GM19035 (cell line): ENCODE measurements at regions not wholly inside any gene's neighbourhood (a gene's known extent, or its start where the extent isn't known, plus 50 kb on each side); places are given as distances from the start of the nearest gene placed in this dataset.

Experiments used
- ATAC-seq: cut with Tn5 transposase; IDR thresholded peaks from one replicate; pipeline ENCODE4 v1.9.1; 2021; ENCODE audit not compliant: unreplicated experiment

DNA sequence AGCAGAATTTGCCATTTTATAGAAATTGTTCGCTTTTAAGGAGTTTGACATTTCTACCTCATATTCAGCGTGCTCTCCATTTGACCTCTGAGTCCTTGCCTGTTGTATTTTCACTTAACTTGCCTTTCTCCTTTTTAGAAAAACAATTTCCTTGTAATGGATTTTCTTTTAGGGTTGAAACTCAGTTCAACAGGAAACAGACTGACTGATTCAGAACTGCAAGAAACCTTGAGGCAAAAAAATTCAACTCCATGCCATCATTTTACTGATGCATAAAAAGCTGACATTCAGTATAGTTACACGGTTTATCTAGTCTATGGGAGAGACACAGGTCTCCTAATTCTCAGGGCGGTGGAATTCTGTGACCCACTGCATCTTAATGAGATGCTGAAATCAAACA is 59.8 kb downstream of the MRPS30 start:
- no peak for ATAC-seq

DNA sequence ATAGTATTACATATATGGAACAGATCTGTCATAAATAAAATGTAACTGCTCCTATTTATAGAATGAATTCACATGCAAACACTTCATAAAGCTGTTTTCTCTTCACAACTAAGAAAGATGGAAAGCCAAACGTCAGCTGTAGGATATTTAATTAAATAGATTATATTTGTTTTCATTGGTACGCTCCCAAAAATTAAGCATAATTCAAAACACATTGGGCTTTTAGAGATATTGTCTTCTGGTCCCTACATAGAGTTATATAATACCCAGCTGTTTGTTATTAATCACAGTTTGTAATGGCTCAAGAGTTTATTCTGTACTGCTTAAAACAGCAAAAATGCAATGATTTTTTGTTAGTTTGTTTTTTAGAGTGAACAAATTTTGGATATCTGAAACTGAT is 61.2 kb downstream of the MRPS30 start:
- ATAC-seq: no peak

DNA sequence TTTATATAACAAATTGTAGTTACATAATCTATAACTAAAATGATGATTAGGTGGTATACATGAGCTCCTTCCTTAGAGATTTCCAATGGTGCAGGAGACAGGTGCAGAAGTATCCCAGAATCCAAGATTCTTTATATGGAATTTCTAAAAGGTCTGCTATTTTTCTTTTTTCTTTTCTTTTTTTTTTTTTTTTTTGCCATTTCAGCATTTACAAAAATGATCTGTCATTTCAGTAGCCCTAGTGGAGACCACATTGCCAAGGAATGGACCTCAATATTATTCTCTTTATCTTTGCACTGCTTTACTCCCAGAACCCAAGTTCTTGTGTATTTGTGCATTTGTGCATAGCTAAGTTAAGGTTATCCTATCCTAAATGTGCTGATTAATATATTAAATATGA is 61.7 kb downstream of the MRPS30 start:
- no peak for ATAC-seq

DNA sequence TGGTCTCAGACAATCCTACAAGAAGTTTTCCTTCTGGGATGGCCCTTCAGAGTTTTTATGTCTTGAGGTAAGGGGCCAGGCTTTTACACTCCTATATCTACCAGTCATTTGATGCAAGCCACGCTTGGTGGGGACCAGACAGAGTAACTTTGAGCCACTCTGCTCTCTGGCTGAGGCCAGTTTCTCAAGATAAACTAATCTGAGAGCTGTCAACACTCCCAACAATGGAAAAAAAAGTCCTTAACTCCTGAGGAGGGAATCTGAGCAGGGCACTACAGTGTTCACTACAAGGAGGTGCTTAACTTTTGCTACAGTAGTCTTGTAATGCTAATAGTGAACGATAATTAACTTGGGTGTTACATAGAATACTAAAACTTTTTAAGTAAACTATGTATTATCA is 62.7 kb downstream of the MRPS30 start:
- ATAC-seq: no peak

DNA sequence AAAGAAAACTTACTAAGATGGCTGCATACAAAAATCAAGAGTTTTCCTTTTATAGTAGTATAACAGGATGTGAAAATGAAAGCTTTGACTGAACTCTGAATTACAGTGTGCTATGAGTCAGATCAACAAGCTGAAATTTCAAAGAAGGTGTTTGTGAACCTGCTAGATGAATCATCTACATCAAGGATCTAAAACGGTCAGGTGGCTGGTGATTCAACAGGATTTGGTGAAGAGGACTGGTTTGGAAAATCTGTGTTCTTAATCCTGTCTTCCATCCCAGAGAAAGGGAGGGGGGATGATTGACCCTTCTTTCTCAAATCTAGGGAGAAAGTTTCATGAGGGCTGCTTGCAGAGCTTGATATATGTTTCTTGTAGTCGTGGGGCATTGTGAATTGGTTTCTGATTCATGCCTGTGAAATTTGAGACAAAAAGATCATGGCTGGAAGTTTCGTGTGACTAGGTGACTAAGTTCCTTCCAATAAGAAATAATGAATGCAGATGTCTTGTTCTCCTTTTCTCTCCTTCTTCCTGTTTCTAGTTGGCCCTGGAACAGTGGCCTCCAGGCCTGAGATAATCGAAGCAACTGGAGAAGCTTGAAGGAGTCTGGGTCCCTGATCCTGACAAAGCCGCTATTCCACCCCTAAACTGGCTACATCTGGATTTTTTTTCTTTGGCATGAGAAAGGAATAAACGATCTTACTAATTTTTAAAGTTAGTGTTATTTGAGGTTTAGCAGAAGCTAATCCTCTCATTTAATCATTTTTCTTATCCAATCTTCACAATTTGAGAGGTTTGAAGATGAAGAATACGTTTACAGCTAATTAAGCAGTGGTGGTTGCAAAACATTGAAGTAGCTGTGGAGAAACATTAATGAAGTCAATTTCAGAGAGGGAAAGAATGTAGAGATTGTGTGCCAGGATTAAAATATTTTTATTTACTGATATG is 67.2 kb downstream of the MRPS30 start:
- peak; percentile 100 for ATAC-seq

DNA sequence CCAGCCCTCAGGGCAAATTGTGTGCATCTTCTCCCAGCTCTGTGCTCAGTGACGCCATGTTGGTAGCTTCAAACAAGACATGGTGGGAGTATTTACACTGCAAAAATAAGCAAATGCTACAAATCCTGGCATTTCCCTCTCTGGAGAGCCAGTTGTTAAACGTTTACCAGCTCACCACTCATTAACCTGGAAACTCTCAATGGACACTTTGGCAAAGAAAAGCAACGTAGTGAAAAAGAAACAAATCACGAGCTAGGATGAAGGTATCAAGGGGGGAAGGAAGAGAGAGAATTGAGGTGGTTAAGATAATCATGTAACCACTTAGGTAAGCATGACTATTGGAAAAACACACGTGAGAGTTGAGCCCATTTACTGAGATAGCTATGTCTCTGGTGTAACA is 72.5 kb downstream of the MRPS30 start:
- ATAC-seq: no peak

DNA sequence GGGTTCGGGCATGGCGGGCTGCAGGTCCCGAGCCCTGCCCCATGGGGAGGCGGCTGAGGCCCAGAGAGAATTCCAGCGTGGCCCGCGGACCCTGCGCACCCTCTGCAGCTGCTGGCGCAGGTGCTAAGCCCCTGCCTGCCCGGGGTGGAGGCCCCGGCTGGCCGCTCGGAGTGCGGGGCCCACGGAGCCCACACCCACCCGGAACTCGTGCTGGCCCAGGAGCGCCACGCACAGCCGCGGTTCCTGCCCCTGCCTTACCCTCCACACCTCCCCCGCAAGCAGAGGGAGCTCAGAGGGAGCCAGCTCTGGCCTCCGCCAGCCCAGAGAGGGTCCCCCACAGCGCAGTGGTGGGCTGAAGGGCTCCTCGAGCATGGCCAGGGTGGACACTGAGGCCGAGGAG is 75.3 kb downstream of the MRPS30 start:
- ATAC-seq: no peak

DNA sequence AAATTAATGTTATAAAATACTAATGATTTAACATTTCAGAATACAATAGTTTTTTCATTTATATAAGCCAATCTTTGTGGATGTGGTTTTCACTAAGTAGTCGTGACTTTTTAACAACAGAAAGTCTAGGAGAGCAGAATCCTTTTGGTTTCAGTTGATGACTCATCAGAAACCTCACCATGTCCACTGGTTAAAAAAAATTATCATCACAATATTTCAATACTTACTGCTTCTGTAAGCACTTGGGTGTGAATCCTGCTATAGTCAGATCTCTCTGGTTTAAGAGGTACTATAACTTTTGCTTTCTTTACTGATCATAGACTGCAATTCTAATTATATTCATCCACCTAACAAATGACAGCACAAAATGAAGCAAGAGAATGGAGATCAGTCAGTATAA is 77.2 kb downstream of the MRPS30 start:
- ATAC-seq: peak; percentile 90

DNA sequence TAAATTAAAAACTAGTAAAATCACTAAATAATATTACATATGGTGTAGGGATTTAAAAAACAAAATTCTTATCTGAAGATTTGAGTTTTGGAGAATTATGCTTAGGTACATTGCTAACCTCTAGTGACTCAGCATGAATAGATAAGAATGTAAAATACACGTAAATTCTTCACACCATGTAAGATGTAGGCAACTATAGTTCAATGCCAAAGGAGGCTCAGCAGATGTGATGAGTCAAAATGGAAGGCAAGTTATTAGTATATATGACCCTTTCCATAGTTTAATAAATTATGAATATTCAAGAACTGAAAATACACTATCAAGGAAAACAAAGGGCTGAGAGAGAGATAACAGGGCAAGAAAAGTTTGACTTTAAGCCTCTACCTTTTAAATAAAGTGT is 79.0 kb downstream of the MRPS30 start:
- no peak for ATAC-seq

DNA sequence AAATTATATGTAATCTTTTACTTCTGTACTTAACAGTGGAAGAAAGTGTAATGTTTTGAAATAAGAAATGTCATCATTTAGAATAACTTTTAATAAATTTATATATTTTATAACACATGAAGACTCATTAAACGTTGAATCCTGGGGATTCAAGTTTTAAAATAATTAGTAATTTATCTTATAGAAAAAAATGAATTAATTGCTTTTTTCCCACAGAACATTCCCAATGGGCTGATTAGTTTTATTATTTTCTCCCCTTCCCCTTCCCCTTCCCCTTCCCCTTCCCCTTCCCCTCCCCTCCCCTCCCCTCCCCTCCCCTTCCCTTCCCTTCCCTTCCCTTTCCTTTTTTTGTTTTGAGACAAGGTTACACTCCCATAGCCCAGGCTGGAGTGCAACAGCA is 79.7 kb downstream of the MRPS30 start:
- ATAC-seq: no peak

DNA sequence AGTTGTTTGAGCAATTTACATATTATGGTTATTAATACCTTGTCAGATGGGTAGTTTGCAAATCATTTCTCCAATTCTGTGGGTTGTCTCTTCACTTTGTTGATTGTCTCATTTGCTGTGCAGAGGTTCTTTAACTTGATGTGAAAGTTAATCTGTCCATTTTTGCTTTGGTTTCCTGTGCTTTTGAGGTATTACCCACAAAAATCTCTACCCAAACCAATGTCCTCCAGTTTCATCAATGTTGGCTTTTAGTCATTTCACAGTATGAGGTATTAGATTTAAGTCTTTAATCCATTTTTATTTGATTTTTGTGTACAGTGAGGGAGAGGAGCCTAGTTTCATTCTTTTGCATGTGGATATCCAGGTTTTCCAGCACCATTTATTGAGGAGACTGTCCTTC is 82.4 kb downstream of the MRPS30 start:
- ATAC-seq: no peak

DNA sequence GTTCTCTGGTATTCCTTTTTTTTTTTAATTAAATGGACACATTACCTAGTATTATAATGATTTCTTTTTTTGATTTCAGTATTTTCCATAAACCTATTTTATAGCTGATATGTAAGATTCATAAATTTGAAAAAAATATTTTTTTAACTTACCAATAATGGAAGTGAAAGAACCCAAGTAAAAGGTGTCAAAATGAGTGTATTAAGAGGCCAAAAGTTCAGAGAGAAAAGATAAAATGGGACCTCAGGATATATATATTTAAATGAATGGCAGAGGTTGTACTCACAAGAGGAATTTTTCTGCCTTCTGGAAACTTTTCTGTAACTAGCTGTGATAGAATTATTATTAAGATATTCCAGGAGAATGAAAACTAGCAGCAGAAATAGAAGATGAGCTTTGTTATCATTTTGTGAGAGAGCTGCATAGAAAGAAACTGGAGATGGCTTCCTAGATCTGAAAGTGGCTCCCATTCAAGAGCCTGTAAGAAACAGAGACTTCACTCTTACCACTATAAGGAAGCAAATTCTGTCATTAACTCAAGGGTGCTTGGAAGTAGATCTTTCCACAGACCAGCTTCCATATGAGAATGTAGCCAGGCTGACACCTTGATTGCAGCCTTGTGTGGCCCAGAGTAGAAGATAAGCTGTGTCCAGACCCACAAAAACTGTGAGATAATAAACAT is 91.7 kb downstream of the MRPS30 start:
- no peak for ATAC-seq

DNA sequence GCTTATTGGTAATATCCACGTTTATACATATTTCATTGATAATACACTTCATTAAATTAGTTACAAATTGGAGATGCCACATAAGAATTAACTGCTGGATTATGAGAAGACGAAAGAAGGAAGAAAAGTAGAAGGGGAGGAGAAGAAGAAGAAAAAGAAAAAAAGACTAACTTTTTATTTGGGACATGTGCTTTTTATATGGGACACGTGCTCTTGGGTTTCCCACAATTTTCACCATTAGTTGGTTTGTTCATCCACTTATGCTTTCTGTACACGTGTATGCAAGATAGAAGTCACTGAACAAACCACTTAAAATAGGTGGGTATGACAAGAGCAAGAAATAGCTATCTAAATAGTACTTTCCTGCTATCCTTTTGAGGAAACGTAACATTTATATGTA is 98.6 kb downstream of the MRPS30 start:
- no peak for ATAC-seq

DNA sequence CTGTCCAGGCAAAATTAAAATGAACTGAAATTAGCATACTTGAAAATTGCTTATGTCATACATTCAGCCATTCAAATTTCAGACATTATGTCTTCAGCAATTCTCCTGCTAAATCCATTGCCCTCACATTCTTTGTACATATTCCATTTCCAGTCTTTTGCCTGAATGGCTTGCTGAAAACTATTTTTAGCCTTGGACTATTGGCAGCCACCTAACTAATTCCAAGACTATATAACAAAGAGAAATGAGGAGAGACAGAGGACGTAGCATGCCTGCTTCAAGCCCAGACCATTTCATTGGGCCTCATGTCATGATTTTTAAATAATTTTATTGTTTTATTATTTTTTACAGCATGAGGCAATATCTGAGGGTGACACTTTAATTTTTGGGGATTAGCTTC is 100.3 kb downstream of the MRPS30 start:
- ATAC-seq: no peak

DNA sequence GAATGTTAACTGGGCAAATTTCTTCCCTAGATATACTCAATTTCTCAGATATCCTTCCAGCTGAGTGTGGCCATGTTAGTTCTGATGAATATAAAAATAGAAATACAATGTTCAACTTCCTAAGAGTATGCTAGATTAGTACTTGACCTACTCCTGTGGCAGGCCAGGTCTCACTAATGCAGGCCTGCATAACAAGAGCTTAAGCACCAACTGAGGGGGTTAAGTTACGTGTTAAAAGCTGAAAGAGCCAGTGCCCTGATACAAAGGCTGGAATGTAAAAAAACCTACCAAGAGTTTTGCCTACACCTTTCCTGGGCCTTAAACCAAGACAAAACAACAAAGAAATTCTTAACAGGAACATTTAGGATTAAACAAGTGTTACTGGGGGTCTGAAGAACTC is 102.8 kb downstream of the MRPS30 start:
- ATAC-seq: no peak

DNA sequence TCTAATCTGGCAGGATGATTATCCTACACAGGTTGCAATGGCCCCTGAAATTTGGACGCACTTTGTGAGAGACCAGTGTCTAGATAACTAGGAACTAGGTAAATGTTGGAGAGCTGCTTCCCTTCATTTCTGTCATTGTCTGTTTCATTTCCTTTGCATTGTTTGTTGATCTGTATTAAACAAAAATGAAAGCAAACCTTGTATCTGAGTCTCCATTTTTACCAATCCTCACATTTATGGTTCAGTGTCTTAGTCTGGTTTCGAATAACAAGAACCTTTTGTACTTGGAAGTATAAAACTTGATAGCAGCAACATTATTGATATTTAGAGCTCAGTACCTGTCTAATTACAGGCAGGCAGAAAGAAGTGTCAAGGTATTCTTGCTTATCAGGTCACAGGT is 105.5 kb downstream of the MRPS30 start:
- ATAC-seq: no peak

DNA sequence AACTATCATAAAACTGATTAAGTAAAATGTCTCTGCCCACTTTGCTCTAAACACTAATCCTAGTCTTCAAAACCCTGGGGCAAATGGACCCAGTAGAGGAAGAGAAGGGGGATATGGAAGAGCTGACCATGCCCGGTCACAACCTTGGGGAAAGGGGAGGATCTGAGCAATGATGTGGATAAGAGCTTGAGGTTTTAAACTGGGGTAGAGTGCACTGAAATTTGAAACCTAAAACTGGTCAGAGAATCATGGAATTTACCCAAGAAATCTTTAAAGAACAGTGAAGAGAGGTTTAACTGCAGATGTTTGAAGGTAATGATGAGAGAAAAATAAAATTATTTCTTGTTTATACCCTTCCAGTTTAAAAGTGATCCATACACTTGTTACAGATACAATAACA is 110.8 kb downstream of the MRPS30 start:
- no peak for ATAC-seq

DNA sequence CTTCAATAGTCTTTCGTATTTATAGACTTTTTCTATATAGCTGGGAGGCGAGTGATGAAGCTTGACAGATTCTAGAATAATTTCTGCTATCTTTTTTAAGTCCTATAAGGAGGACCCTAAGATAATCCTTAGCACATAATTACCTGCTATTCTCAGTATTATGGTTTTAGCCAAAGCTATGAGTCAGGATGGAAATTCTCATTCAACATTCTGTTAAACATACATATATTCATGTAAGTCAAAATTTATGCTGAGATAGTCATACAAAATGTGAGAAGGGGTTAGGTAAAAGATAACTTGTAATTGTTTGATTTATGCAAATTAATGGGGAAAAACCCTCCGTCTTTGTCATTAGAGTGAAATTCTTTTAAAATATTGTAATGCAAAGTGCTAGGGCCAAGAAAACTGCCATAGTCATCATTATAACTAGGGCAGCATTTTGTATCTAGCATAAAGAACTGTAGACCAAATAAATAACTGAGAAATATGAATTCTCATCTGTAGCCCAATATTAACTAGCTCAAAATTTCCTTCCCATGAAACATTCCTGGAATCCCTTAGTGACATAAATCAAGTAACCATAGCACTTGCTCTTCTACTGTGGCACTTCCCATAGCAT is 118.5 kb downstream of the MRPS30 start:
- no peak for ATAC-seq

DNA sequence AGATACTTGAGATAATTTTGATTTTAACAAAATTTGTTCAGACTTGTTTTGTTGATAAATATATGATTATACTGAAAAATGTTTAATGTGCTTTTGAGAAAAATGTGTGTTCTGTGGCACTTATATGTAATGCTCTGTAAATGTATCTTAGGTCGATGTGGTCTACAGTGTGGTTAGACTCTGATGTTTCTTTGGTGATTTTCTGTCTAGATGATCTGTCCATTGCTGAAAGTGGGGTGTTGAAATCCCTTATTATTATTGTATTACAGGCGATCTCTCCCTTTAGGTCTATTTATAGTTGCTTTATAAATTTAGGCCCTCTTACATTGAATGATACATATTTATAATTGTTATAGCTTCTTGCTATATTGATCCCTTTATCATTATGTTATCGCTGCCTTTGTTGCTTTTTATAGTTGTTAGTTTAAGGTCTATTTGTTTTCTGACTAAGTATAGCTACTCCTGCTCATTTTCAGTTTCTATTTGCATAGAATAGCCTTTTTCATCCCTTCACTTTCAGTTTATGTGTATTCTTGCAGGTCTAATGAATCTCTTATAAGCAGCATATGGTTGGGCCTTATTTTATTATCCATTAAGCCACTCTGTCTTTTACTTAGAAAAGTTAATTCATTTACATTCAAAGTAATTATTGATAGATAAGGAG is 124.3 kb downstream of the MRPS30 start:
- peak; percentile 98 for ATAC-seq

DNA sequence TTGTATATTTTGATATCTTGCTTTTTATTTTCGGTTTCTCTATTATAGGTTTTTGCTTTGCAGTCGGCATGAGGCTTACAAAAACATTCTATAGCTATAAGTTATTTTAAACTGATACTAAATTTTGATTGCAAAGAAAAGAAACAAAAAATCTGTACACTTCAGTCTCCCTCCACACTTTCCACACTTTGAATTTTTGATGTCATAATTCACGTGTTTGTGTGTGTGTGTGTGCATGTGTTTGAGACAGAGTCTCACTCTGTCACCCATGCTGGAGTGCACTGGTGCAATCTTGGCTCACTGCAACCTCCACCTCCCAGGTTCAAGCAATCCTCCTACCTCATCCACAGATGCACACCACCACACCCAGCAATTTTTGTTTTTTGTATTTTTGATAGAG is 124.9 kb downstream of the MRPS30 start:
- peak; percentile 18 for ATAC-seq

DNA sequence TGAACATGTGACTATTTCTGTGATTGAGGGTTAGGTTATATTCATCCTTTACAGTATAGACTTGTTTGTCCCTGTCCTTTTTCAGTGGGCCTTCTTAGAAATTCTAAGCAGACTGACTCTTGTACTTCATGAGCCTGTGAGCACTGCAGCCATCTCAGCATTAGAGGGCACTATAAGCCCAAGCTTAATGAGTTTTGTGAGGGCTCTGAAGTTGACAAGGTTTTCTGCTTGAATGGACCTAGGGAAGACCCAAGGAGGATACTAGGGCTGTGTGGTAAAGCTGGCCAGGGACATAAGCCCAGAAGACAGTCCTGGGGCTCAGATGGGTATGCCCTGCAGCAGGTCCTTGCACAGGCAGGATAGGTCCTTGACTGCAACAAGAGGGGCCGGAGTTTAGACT is 126.5 kb downstream of the MRPS30 start:
- ATAC-seq: no peak

DNA sequence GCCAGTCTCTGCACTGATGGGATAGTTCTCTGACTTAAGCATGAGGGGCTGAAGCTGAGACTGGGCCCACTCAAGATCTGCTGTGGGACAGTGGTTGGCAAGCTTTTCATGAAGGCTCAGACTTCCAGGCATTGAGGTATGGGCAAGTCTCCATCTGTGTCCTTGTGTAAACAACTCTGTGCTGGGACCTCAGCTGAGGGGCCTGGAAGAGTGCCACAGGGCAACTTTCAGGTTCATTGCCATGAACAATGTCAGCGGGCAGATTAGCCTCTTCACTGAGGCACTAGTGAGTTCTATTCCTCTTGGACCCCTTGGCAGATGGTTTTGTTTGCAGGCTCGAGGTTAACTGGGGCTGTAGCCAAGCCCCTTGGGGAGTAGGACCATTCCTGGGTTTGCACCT is 127.1 kb downstream of the MRPS30 start:
- ATAC-seq: no peak
